ENCODE measurements at regions not wholly inside any gene's neighbourhood (a gene's known extent, or its start where the extent isn't known, plus 50 kb on each side); places are given as distances from the start of the nearest gene placed in this dataset.

GRCh38 chr3:72161881-72162595 lies 377.1 kb upstream of the PROK2 start:
- TF ChIP-seq CTCF (IDR thresholded peaks at IDR 0.05; ENCODE audit: low read length), result no peak
- TF ChIP-seq EZH2 (optimal IDR thresholded peaks at IDR 0.05; ENCODE audit: low read depth, low read length), result no peak
